Brain pericyte (primary cell): ENCODE measurements at regions not wholly inside any gene's neighbourhood (a gene's known extent, or its start where the extent isn't known, plus 50 kb on each side); places are given as distances from the start of the nearest gene placed in this dataset.

Experiments used
- DNase-seq: peaks from one replicate; pipeline ENCODE4 v3.0.0-alpha.2; 2012; ENCODE audit warnings: low read depth, low spot score

GRCh38 chrX:40485102-40485826, 95.5 kb upstream of the ATP6AP2 start:
- DNase-seq: no peak

GRCh38 chrX:40484408-40485091, 96.2 kb upstream of the ATP6AP2 start:
- DNase-seq: no peak

- DNase-seq: no peak
Measured at GRCh38 chrX:40483502-40483901, 97.3 kb upstream of the ATP6AP2 start.

GRCh38 chrX:40479777-40480318, 100.9 kb upstream of the ATP6AP2 start:
- DNase-seq: no peak

GRCh38 chrX:40478474-40479065, 102.2 kb upstream of the ATP6AP2 start:
- no peak for DNase-seq

GRCh38 chrX:40476958-40477357, 103.8 kb upstream of the ATP6AP2 start:
- no peak for DNase-seq

- no peak for DNase-seq
Measured at GRCh38 chrX:40474645-40475044, 106.1 kb upstream of the ATP6AP2 start.

- DNase-seq: peak; percentile 47
Measured at GRCh38 chrX:40474205-40474626, 106.6 kb upstream of the ATP6AP2 start.

GRCh38 chrX:40473460-40474204, 107.1 kb upstream of the ATP6AP2 start:
- DNase-seq: no peak

GRCh38 chrX:40471965-40472648, 108.7 kb upstream of the ATP6AP2 start:
- no peak for DNase-seq

- no peak for DNase-seq
Measured at GRCh38 chrX:40470830-40471429, 109.8 kb upstream of the ATP6AP2 start.

- no peak for DNase-seq
Measured at GRCh38 chrX:40469316-40469715, 111.5 kb upstream of the ATP6AP2 start.

GRCh38 chrX:40468033-40468846, 112.5 kb upstream of the ATP6AP2 start:
- no peak for DNase-seq

- DNase-seq: no peak
Measured at GRCh38 chrX:40467454-40467853, 113.3 kb upstream of the ATP6AP2 start.

GRCh38 chrX:40465735-40466551, 114.8 kb upstream of the ATP6AP2 start:
- no peak for DNase-seq

- DNase-seq: no peak
Measured at GRCh38 chrX:40462795-40463194, 118.0 kb upstream of the ATP6AP2 start.

- DNase-seq: no peak
Measured at GRCh38 chrX:40460926-40461325, 119.8 kb upstream of the ATP6AP2 start.

GRCh38 chrX:40459571-40460158, 121.1 kb upstream of the ATP6AP2 start:
- no peak for DNase-seq

- DNase-seq: no peak
Measured at GRCh38 chrX:40457406-40457805, 123.4 kb upstream of the ATP6AP2 start.
